NCI-H2081 (cell line): ENCODE measurements at regions not wholly inside any gene's neighbourhood (a gene's known extent, or its start where the extent isn't known, plus 50 kb on each side); places are given as distances from the start of the nearest gene placed in this dataset.

Source experiments
- DNase-seq, 2 experiments: peaks; one replicate each; lab custom pipeline; 2025; lab: John Stamatoyannopoulos, UW

DNA sequence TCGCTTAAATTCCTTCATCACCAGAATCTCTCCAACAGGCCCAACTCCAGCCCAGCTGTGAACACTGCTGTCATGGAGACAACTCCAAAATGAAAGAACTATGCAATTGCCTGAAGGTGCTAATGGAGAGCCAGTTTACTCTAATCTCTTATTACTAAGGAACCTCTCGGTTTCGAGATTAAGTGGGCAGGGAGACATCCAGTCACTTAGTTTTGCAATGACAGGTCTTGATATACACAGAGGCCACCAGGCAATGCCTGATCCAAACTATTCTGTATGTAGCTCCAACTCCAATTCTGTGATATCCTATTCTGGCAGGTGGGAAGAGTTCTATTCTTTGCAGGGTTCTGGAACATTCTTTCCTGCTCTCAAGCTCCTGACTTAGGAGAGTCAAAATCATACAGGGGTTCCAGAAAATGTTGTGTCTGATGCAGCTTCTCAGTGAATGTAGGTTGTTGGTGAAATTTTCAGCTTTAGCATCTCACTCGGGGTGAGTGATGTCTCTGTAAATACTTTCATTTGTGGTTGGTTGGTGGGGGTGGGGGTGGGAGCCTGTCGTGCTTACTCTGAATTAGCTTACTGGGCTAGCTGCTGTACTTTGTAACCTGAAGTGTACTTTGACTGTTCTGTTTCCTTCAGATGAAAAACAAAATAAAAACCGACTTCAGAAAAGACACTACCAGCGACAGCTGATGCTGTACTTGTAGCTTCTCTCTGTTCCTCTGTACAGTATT is 170.9 kb downstream of the PALM2AKAP2 start:
- no peak for DNase-seq

DNA sequence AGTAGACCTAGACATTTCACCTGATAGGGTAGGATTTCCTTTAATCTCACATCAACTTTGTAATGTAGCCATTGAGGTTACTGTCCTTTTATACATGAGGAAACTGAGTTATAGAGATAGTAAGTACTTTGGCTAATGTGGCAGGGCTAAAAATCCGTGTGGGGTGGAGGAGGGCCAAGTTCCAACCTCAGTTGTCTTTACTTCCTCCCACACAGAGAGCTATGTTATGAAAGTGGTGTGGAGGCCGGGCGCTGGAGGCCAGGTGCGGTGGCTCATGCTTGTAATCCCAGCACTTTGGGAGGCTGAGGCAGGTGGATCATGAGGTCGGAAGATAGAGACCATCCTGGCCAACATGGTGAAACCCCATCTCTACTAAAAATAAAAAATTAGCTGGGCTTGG is 173.3 kb downstream of the PALM2AKAP2 start:
- DNase-seq, result no peak

DNA sequence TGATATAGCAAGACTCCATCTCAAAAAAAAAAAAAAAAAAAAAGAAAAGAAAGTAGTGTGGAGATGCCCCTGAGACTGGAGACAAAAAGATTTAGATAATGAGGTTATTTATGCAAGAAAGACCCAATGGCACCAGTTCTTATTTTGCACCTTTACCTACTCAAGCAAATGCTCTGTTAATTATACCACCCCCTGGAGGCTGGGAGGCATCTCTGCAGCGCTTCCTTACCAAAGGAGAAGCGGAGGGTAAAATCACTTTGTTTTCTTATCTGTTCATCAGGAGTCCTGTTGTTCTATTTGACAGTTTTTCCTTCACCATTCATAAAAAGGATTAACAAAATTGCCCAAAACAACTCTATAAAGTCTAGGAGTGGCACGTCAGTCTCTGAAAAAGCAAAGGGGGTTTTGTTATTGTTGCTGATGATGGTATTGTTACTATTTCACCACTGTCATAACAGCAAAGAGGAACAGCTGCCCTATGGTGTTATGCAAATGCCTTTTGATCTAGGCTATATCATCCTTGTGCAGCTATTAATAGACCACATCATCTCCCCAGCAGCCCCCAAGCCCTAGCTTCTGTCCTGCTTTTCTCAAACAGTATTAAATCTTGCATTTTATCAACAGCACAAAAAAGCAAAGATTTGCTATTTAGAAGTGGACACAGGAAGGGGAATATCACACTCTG is 174.0 kb downstream of the PALM2AKAP2 start:
- DNase-seq, result no peak

DNA sequence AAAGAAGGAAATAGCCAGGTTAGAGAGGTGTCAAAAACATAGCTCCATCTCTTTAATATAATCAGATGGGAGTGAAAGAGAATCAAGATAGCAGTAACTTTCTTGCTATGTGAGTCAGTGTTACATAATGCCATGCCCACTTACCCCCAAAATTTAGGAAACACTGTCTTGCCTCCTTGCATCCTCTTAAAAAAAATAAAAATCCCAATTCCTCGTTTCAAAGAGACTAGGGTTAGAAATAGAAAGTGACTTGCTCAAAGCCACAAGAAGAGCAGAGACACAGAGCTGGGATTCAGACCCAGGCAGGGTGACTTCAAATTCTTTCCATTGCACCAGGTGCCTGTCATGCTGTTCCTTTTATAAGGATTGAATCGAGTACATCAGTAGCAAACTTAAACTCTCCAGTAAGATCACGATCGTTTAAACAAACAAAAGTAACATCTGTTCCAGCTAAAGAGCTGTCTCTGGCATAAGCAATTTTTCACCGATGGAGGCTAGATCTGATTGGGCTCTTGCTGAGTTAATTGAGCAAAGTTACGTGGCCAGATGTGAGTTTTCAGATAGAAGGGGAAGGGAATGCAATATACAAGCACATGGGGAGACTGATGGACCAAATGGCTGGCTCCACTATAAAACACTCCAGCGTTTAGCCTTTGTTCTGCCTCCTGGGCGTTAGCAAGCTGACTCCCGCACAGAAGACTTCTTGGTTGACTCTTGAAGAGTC is 176.9 kb downstream of the PALM2AKAP2 start:
- DNase-seq, result no peak

DNA sequence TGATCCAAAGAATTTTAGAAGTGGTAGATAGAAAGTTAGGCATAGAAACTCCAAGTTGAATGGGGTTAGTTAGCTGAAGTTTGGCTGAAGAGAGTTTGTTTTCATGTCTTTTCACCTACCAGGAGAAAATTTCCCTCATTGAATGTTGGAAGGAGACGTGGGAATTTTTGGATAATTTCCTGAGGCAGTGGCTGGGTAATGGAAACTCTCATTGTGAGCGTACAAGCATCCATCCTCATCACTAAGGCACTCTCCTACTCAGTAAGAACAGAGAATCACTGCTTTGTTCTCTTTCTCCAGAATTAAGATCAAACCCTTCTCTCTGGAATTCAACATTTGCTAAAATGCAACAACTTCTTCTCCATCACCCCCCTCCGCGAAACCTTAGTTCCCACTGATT is 179.7 kb downstream of the PALM2AKAP2 start:
- no peak for DNase-seq

DNA sequence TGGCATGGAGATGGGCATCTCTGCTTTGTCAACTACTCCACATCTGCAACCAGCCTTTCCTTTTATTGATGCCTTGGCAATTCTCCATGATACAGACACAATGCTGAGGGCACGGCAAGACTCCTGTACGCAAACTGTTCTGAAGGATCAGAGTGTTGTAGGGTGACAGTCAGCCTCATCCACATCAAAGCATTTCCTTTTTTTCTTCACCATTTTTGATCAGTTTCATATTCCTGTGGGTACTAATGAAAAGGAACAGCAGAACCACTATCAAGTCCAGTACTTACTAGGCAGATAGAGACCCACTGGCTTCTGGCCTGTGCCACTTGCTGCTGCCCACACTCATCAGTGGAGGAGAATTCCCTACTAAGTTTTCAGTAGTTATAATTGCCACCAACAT is 181.6 kb downstream of the PALM2AKAP2 start:
- DNase-seq, result no peak

DNA sequence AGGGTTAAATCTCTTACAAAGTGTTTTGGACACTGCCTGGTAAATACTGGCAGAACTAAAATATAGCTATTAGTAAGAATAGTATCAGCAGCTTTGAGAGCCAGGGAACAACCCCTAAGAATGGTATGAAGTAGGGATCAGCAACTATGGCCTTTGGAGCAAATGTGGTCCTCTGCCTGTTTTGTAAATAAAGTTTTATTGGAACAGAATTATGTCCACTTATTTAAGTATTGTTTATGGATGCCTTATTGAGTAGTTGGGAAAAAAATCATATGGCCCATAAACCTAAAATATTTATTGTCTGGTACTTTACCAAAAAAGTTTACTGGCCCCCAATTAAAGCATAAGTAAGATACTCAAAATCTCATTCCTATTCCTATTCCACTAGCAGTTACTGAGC is 182.2 kb downstream of the PALM2AKAP2 start:
- DNase-seq, result no peak

DNA sequence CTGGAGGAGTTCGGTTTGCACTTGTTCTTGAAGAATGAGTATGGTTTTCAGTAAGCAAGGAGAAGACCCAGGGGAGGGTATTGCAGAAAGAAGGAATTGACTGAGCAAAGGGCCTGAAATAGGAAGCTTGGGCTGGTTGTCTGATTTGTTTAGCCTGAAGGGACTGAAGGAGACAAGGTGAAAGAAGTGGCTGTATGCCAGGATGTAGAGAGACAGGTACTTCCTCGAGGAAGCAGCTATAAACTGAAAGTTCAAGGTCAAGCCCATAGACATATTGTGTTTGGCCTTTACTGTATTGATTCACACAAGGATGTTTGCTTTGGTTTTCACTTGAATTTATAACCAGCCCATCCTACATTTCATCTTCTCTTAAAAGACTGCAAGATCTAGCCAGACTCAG is 183.1 kb downstream of the PALM2AKAP2 start:
- DNase-seq, result no peak

DNA sequence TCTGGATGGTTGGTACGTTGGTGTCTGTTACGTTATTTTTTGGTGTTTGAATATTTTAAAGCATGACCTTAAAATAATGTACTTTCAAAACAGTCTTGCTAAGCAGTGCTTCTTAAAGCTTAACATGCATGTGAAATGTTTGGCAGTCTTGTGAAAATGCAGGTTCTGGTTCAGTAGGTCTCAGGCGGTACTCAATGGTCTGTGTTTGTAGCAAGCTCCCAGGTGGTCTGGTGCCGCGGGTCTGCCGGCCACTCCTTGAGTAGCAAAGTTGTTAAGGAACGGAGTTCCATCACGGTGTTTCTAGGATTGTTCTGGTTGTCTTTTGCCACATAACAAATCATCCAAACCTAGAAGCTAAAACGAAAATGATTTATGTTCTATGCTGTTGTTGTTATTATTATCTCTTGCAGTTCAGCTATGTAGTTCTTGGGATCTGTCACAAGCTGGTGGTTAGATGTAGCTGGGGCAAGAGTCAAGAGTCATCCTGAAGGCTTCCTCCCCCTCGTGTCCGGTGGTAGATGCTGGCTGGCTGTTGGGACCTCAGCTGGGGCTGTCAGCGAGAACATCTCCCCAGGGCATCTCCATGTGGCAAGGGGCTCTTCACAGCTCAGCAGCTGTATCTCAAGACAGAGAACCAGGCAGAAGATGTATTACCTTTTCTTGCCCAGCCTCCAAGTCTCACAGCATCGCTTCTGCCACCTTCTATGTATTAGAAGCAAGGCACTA is 186.8 kb downstream of the PALM2AKAP2 start:
- DNase-seq, result no peak

DNA sequence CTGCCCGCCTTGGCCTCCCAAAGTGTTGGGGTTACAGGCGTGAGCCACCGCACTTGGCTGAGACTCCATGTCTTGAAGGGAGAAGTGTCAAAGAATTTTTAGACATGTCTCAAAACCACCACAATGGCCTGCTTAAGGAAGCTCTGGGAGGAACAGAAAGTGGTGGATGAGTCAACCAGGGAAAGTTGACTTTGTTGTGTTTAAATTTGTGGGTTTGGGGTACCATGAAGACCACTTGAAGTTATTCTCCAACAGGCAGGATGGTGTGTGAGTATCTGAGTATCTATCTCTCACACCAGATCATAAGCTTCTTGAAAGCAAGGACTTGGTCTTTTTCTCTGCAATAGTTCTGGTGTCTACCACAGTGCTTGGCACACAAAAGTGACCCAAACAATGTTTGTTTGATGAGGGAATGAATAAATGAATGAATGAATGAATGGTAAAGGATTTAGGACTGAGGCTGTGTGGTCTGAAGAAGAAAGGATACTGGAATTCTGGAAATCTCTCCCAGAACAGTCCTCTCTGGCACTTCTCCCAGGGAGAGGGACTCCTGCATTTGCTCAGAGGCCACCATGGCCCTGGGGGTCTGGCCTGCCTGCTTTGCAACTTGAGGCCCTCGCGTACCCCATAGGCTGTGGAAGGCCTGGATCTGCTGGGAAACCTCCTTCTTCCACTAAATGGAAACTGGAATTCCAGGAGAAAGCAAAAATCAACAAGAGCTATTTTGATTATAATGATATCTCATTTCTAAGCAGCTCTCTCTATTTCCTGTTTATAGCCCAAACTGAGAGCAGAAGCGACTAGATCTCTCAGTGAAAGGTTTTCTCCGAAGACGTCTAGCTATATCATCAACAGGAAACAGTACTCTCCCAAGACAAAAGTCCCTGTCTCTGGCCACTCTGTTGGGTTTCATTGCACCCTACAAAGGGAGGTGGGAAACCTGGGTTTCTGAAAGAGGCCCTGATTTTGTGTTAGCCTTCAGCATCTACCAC is 187.9 kb downstream of the PALM2AKAP2 start:
- DNase-seq, result no peak

DNA sequence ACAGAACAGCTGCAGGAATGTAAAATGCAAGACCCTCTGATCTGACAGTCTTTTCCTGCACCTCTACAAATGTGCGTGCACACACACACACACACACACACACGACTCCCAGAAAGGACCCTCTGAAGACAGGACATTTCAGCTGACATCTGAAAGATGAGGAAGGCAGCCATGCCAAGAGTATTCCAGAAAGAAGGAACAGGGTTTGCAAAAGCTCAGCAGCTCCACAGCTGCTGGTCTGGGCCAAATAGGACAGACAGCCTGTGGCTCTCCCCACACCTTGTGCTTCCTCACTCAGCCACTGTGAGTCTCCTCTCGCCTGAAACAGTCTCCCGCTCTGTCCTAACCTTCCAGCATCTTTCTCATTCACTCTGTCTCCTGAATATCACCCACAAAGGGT is 189.0 kb downstream of the PALM2AKAP2 start:
- no peak for DNase-seq

DNA sequence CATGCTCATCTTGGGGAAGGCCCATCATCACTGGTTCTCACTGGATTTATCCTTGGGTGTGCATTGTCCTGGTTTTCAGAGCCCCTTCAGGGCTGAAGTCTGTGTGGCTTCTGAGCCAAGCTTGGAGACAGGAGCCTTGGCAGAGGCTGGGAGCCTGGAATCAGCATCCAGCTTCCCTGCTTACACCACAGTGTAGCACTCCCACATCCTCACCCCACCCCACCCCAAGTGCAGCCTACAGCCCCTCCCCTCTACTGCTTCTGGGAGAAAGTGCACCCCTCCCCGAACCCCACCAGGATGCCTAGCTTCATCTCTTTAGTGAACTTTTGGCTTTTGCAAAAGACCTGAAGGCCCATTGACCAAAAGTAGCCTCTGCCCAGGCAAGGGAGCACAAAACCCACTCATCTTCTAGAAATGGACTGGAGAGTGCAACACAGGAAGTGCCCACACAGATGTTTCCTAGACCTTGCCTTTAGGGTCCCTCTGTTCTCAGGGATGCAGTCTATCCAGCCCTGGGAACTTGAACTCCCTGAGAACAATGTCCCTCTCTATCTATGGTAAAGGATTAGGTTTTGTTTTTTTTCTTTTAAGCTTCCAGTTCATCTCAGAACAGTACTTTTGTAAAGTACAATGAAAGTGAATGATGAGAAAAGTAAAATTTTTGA is 189.7 kb downstream of the PALM2AKAP2 start:
- no peak for DNase-seq

DNA sequence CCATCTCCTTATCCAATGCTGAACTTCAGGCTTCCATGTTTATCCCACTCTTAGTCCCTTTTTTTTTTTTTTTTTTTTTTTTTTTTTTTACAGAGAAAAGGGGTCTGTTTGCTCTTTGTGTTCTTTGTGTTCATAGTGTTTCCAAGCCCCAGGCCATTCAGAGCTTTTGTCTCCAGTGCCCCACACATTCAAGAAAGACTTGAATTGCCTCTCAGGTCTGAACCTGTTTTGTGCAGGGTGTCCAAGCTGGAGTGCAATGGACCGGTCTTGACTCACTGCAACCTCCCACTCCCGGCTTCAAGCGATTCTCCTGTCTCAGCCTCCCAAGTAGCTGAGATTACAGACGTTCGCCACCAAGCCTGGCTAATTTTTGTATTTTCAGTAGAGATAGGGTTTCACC is 191.2 kb downstream of the PALM2AKAP2 start:
- no peak for DNase-seq

DNA sequence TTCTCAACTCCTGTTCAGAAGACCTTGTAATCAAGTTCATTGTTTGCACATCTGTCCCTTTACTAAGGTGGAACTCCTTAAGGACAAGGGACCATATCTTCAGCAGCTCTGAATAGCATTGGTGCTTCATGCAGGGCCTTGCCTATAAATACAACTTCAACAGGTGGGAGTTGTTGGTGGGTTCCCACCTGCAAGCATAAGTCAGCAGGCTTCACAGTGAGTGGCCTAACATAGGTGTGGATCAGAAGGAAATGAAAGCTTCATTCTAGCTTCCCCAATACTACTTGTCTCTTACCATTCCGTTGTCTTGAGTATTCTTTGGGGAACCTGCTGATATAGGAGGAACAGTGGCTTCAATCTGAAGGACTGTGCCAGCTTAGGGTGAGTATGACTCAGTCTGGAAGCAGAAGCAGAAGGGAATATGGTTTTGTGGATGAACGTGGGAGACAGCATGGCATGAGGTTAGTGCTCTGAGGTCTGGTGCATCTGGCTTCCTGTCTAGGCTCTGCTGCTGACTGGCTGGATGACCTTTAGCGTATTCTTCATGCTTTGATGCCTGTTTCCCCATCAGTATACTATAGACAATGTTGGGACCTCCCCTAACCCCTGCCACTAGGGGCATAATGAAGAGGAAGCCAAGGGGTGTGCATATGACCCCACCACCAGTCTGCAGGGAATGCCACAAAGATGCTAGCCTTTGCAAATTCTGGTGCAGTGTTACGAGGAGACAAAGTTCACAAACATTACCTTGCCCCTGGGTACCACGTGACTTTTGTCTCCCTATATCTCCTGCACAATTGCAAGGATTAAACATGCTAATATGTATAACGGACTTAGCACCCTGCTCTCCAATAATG is 192.3 kb downstream of the PALM2AKAP2 start:
- DNase-seq, result no peak

DNA sequence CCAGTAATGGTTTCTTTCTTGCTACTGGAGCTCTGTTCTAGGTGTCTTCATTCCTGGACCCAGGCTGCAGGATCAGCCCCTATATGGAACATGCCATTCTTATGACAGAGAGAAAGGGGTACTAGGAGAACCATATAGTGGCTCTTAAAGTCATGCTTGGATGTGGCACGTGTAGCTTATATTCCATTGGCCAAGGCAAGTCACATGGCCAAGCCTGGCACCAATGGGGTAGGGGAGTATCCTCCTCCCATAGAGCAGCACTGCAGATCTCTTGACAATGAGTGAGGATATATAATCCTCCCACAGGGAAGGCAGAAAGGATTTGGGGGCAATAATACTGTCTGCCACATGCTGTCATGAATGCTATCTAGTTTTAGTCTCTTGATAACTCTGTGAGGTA is 193.3 kb downstream of the PALM2AKAP2 start:
- DNase-seq, result no peak

DNA sequence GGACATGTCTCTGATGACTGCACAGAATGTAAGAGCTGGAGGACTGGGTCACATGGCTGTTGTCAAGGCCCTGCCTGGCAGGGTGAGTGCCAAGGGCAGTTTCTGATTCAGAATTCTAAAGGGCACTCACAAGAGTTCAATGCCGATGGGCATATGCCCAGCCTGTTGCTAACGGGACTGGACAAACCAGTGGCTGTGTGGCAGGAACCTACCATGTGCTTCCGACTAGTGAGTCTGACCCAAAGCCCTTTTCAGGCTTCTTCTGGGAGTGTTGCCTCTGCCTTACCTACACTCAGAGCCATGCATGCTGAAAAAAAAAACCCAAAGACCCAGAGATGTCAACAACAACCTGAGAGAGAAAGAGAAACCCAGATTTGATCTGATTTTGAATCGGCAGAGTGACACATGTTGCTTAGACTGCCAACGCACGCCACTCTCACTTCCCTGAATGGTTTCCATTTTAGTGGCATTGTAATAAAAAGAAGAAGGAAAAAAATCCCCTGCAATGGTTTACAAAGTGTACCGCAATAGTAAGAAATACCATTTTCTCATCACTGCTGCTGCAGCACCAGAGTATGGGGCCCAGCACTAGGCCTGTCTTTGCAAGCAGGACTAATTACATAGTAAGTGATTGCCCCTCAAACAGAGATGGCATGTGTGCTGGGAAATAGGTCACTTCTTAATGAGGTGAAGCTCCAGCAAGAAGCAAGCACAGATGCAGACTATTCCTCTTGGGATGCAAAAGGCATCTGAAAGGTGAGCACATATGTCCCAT is 194.3 kb downstream of the PALM2AKAP2 start:
- DNase-seq, result no peak

DNA sequence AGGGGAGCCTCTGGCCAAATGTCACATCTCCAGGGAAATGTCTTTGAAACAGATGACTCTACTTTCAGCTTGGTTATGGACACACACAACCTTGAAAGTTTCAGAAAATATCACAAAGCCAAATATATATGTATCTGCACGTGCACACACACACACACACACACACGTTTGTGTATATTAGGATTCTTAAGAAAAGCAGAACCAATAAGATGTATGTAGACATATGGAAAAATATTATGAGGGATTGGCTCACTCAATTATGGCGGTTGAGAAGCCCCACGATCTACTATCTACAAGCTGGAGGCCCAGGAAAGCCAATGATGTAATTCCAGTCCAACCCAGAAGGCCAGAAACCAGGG is 194.9 kb downstream of the PALM2AKAP2 start:
- no peak for DNase-seq

DNA sequence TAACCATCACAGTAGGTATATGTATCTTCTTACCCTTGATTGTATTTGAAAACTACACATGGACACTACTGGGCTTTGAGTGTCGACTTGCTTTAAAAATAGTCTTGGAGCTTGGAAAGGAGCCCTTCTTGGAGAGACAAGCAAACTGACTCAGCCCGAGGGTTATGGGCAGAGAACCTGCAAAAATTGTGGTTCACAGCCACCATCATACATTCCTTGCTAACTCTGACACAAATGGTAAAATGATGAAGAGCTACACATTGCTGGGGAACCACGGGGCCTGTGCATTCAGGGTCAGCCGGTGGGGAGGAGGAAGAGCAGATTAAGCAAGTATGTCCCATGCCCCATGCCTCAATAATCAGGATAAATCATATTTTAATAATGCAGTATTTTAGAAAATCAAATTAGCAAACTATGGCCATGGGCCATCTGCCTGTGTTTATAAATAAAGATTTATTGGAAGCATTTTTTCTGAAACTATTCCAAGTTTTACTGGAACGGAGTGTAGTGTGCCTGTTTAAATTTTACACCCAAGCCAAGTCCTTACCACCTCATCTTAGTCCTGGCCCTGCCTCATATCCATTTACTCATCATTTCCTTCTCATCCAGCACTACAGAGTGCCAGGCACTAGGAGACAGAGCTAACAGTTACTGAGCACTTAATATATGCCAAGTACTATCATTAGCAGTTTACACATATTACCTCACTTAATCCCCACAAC is 195.7 kb downstream of the PALM2AKAP2 start:
- no peak for DNase-seq
